Sigmoid colon (tissue), 6 donors: ENCODE measurements at regions not wholly inside any gene's neighbourhood (a gene's known extent, or its start where the extent isn't known, plus 50 kb on each side); places are given as distances from the start of the nearest gene placed in this dataset.

ENCODE experiments used
- DNase-seq: peaks from one replicate; pipeline ENCODE4 v3.0.0-alpha.2; 2019
- H3K27ac ChIP-seq, 4 donors: fragments of 200-600 bp; sonication (generic); one replicate each; pipeline ENCODE4 v1.5.1; 2016 to 2019; ENCODE audit warnings: mild to moderate bottlenecking in 1 of 4
- H3K27me3 ChIP-seq, 3 donors: fragments of 200-600 bp; sonication (generic); one replicate each; pipeline ENCODE4 v1.5.1; 2019; ENCODE audit warnings: mild to moderate bottlenecking in 1 of 3
- H3K36me3 ChIP-seq, 4 donors: fragments of 200-600 bp; sonication (generic); one replicate each; pipeline ENCODE4 v1.5.1; 2016 to 2019
- H3K4me1 ChIP-seq, 4 donors: fragments of 200-600 bp; sonication (generic); one replicate each; pipeline ENCODE4 v1.5.1; 2017 to 2019
- H3K4me3 ChIP-seq, 4 donors: fragments of 200-600 bp; sonication (generic); one replicate each; pipeline ENCODE4 v1.5.1; 2017 to 2019; ENCODE audit warnings: mild to moderate bottlenecking in 2 of 4, moderate library complexity in 1 of 4
- H3K9me3 ChIP-seq, 4 donors: fragments of 200-600 bp in 3 of 4; sonication (generic) in 3 of 4; one replicate each; pipeline versions ENCODE4 v1.5.1 to v1.6.1; 2013 to 2019
- EP300 ChIP-seq, 4 donors: sonication (generic); formaldehyde crosslinking; IDR thresholded peaks; one replicate each; pipeline ENCODE4 v1.6.1; 2017; ENCODE audit warnings: antibody characterized with exemption in 4 of 4
- POLR2A ChIP-seq, 2 donors: fragments of 450-650 bp; IDR thresholded peaks; one replicate each; pipeline ENCODE4 v1.6.1; 2016; ENCODE audit warnings: antibody characterized with exemption in 2 of 2, mild to moderate bottlenecking in 2 of 2, moderate library complexity in 2 of 2
- POLR2AphosphoS5 ChIP-seq, 4 donors: sonication (generic); formaldehyde crosslinking; IDR thresholded peaks; one replicate each; pipeline ENCODE4 v1.6.1; 2017; ENCODE audit warnings: antibody characterized with exemption in 4 of 4
- WGBS, 2 donors: extraction: QIAGEN DNeasy Blood & Tissue Kit; methylation state at CpG; one replicate each; pipeline ENCODE4 v1.1.7; 2013; 5-methylcytosine and 5-hydroxymethylcytosine counted together
- intact Hi-C: fragments of 100-400 bp; cut with DNase I; formaldehyde crosslinking; loops from one replicate; pipeline ENCODE4 v1.15.1; 2023
- TF ChIP-seq, protein P1 (sequence below), 4 experiments: fragments of 450-650 bp in 3 of 4; fragments of 200-600 bp in 1 of 4; IDR thresholded peaks; one replicate each; pipeline ENCODE4 v1.5.1; 2016 to 2019; ENCODE audit warnings: antibody characterized with exemption in 4 of 4, mild to moderate bottlenecking in 3 of 4, moderate library complexity in 2 of 4
- donor health status: healthy with polysubstance abuse.
- donor health status: healthy.

GRCh38 chr2:219916726-219917440 lies 289.5 kb downstream of the SLC4A3 start:
- no peaks in the 10 kb centered on the region for H3K27me3 ChIP-seq
- no peak for DNase-seq

DNA sequence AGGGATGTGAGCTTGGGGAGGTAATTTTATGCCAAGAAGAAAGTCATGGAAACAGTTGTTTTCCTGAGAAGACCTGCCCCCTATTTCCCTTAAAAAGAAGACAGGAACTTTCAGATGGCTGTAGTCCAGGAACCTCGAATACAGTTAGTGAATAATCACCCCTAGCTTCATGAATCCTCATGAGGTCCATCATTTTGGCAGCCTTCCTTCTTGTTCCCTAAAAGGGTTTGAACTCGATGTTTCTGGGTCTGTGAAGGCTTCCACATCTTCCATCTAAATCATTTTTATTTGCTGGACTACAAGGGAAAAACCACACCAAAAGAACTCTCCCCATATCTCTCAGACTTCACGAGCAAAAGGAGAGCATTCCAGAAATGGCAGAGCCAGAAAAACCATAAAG lies 290.8 kb downstream of the SLC4A3 start:
- Histone ChIP-seq H3K9me3 (no peaks in the 10 kb centered on the region), H3K27me3 (no peaks in the 10 kb centered on the region), H3K4me1 (peaks cover 0 to 23% (median 14%) of the 10 kb centered on the region in 4 donors), H3K27ac (no peak overlapping the region), H3K4me3 (no peak overlapping the region), H3K36me3 (no peaks in the 10 kb centered on the region)
- intact Hi-C loops, result no loop called here
- 51 to 66% methylated on average over 3 of the region's 3 CpGs for WGBS, 2 donors
- no peak for DNase-seq
- no peak for TF ChIP-seq POLR2AphosphoS5 (IDR thresholded peaks at IDR 0.05)
- no peak for TF ChIP-seq POLR2A (IDR thresholded peaks at IDR 0.05)
- TF ChIP-seq, protein P1, sequence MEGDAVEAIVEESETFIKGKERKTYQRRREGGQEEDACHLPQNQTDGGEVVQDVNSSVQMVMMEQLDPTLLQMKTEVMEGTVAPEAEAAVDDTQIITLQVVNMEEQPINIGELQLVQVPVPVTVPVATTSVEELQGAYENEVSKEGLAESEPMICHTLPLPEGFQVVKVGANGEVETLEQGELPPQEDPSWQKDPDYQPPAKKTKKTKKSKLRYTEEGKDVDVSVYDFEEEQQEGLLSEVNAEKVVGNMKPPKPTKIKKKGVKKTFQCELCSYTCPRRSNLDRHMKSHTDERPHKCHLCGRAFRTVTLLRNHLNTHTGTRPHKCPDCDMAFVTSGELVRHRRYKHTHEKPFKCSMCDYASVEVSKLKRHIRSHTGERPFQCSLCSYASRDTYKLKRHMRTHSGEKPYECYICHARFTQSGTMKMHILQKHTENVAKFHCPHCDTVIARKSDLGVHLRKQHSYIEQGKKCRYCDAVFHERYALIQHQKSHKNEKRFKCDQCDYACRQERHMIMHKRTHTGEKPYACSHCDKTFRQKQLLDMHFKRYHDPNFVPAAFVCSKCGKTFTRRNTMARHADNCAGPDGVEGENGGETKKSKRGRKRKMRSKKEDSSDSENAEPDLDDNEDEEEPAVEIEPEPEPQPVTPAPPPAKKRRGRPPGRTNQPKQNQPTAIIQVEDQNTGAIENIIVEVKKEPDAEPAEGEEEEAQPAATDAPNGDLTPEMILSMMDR (IDR thresholded peaks at IDR 0.05), result no peak
- no peak for TF ChIP-seq EP300 (IDR thresholded peaks at IDR 0.05)

More at GRCh38 chr2:219916726-219917440, 289.5 kb downstream of the SLC4A3 start:
- Histone ChIP-seq H3K4me1 (peaks cover 0 to 34% (median 19%) of the 10 kb centered on the region in 4 donors), H3K9me3 (no peaks in the 10 kb centered on the region), H3K27ac (no peak overlapping the region), H3K4me3 (no peak overlapping the region), H3K36me3 (no peaks in the 10 kb centered on the region)
- 76 to 83% methylated on average over 3 of the region's 3 CpGs for WGBS, 2 donors
- intact Hi-C loops, result no loop called here
- no peak for TF ChIP-seq POLR2A (IDR thresholded peaks at IDR 0.05)
- TF ChIP-seq, protein P1 (IDR thresholded peaks at IDR 0.05), result no peak
- TF ChIP-seq EP300 (IDR thresholded peaks at IDR 0.05), result no peak
- no peak for TF ChIP-seq POLR2AphosphoS5 (IDR thresholded peaks at IDR 0.05)

GRCh38 chr2:219918944-219919343 lies 291.5 kb downstream of the SLC4A3 start:
- Histone ChIP-seq H3K9me3 (no peaks in the 10 kb centered on the region), H3K36me3 (no peaks in the 10 kb centered on the region), H3K4me3 (no peak overlapping the region), H3K27me3 (no peaks in the 10 kb centered on the region), H3K4me1 (peaks cover 0 to 23% (median 14%) of the 10 kb centered on the region in 4 donors), H3K27ac (no peak overlapping the region)
- intact Hi-C loops, result no loop called here
- TF ChIP-seq POLR2AphosphoS5 (IDR thresholded peaks at IDR 0.05), result peak in 2 of 4 donors; percentile 21 to 47
- TF ChIP-seq, protein P1 (IDR thresholded peaks at IDR 0.05), result no peak
- WGBS, 2 donors, result 70 to 77% methylated on average over 4 of the region's 4 CpGs
- no peak for DNase-seq

DNA sequence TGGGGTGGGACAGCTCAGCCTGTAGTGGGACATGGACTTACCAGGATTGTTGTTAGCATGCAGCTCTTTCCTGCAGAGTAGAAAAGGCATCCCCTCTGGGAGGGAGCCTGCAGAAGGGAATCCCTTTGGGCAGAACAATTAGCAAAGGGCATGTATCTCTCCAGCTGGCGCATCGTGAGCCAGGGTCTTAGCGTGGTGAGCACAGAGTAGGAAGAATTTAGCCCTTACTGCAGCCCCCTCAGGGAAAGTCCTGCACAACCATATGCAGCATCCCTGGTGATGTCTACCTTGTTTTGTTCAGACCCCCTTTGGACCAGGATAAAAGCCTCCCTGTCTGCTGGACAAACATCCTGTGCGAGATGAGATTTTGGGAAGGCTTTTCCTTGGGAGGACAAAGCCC lies 292.1 kb downstream of the SLC4A3 start:
- WGBS, 2 donors, result 86 to 92% methylated on average over 4 of the region's 4 CpGs
- no peaks in the 10 kb centered on the region for H3K27me3 ChIP-seq
- no peaks in the 10 kb centered on the region for H3K36me3 ChIP-seq
- no peak overlapping the region for H3K27ac ChIP-seq
- intact Hi-C loops, result no loop called here
- no peaks in the 10 kb centered on the region for H3K9me3 ChIP-seq
- no peak for DNase-seq
- H3K4me3 ChIP-seq, result no peak overlapping the region
- peaks cover 0 to 23% (median 14%) of the 10 kb centered on the region in 4 donors for H3K4me1 ChIP-seq
- TF ChIP-seq EP300 (IDR thresholded peaks at IDR 0.05), result no peak
- no peak for TF ChIP-seq POLR2A (IDR thresholded peaks at IDR 0.05)
- TF ChIP-seq, protein P1 (IDR thresholded peaks at IDR 0.05), result no peak
- no peak for TF ChIP-seq POLR2AphosphoS5 (IDR thresholded peaks at IDR 0.05)

- Histone ChIP-seq H3K4me3 (no peak overlapping the region), H3K27ac (no peak overlapping the region), H3K4me1 (no peaks in the 10 kb centered on the region), H3K36me3 (no peaks in the 10 kb centered on the region), H3K9me3 (no peaks in the 10 kb centered on the region), H3K27me3 (peaks cover 0 to 4% (median 0%) of the 10 kb centered on the region in 3 donors)
- WGBS, 2 donors, result 84 to 85% methylated on average over 5 of the region's 5 CpGs
- no peak for TF ChIP-seq EP300 (IDR thresholded peaks at IDR 0.05)
- no peak for TF ChIP-seq POLR2A (IDR thresholded peaks at IDR 0.05)
- TF ChIP-seq POLR2AphosphoS5 (IDR thresholded peaks at IDR 0.05), result no peak
- TF ChIP-seq, protein P1 (IDR thresholded peaks at IDR 0.05), result no peak
- no peak for DNase-seq
- intact Hi-C loops, result no loop called here
These were observed 302.4 kb downstream of the SLC4A3 start for GRCh38 chr2:219929835-219930234.
